NB4 (cell line): ENCODE measurements at regions not wholly inside any gene's neighbourhood (a gene's known extent, or its start where the extent isn't known, plus 50 kb on each side); places are given as distances from the start of the nearest gene placed in this dataset.

Experiments
- DNase-seq: peaks from one replicate; pipeline ENCODE4 v3.0.0; 2010; ENCODE audit warnings: low read depth
- H3K4me3 ChIP-seq: one replicate; pipeline ENCODE4 v1.5.1; 2011; ENCODE audit warnings: mild to moderate bottlenecking, low read depth, low read length, moderate library complexity
- CTCF ChIP-seq: IDR thresholded peaks from one replicate; pipeline ENCODE4 v1.5.1; 2012; ENCODE audit warnings: low read depth, low read length
- MAX ChIP-seq: IDR thresholded peaks from 2 replicates; pipeline ENCODE4 v1.6.1; 2011; ENCODE audit warnings: low read depth, low read length
- MYC ChIP-seq: IDR thresholded peaks from 2 replicates; pipeline ENCODE4 v1.6.1; 2011; ENCODE audit warnings: low read depth, low read length
- POLR2A ChIP-seq: IDR thresholded peaks from 2 replicates; pipeline ENCODE4 v1.6.1; 2011; ENCODE audit warnings: mild to moderate bottlenecking; ENCODE audit not compliant: insufficient read length; ENCODE audit errors: extremely low read depth

DNA sequence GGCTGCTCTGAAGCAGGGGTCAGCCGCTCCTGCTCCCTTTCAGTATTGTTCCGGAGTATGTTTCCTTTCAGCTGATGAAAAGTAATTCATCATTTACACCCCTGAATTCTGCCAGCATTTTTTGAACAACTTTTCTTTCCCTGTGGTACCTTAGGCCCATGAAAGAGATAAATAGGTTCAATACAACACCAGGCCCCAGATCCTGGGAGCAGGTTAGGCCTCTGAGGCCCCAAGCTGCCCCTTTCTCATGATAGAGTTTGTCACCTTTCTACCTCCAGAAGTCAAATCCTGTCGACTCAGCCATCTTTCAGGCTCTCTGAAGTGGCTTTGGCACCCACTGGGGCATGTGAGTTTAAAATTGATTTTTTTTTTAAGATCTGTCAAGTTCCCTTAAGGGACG lies 1415.1 kb upstream of the ZEB2 start:
- no peak for DNase-seq
- TF ChIP-seq POLR2A (no peak), MAX (no peak), CTCF (no peak), MYC (no peak)
- H3K4me3 ChIP-seq: no peak overlapping the region

- no peak for DNase-seq
- no peak for TF ChIP-seq MAX
- TF ChIP-seq MYC: no peak
- no peak for TF ChIP-seq CTCF
- TF ChIP-seq POLR2A: no peak
- no peak overlapping the region for H3K4me3 ChIP-seq
Observed at GRCh38 chr2:145931781-145932395, 1412.0 kb upstream of the ZEB2 start.

DNA sequence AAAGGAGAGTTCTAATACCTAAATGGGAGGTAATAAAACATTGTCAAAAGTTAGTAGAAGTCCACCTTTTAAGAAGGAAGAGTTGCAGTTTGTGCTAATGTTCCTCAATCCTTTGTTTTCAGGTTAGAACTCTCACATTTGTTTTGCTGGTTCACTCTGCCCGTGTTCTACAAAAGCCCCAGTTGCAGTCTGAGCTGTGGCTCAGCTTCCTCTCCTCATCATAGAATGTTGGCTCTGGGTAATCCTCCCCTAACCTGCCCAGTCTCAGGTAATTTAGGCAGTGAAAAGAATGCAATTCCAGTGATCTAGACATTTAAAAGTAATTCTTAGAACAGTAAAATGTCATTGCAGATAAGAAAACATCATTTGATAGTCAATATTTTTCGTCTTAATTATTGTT lies 1410.4 kb upstream of the ZEB2 start:
- TF ChIP-seq MYC: no peak
- no peak for TF ChIP-seq MAX
- TF ChIP-seq POLR2A: no peak
- no peak for DNase-seq
- no peak overlapping the region for H3K4me3 ChIP-seq

GRCh38 chr2:145927131-145927950 lies 1407.4 kb upstream of the ZEB2 start:
- H3K4me3 ChIP-seq: no peak overlapping the region
- TF ChIP-seq MAX (no peak), CTCF (no peak), MYC (no peak), POLR2A (no peak)
- no peak for DNase-seq

GRCh38 chr2:145925591-145925990 lies 1405.7 kb upstream of the ZEB2 start:
- H3K4me3 ChIP-seq: no peak overlapping the region
- DNase-seq: no peak
- TF ChIP-seq MYC (no peak), CTCF (no peak), MAX (no peak), POLR2A (no peak)

DNA sequence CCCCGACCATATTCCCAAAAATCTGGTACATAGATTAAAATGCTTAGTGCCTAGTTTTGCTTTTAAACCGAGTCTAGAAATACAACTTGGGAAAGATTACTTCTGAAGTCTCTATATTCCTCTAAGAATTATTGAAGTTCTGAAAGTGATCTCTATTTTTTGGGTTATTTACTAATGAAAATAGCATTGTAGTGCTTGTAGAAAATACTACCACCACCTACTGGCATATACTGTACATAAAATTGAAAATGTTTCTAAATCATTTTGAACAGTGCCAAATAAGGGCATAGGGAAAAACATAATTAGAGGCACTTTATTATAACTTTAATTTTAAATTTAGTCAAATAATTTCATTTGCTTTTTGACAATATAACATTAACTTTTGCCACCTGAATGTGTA lies 1399.6 kb upstream of the ZEB2 start:
- no peak for TF ChIP-seq POLR2A
- TF ChIP-seq MAX: no peak
- no peak for TF ChIP-seq MYC
- TF ChIP-seq CTCF: no peak
- no peak for DNase-seq
- H3K4me3 ChIP-seq: no peak overlapping the region
